Astrocyte (in vitro differentiated cells and primary cell): ENCODE measurements at regions not wholly inside any gene's neighbourhood (a gene's known extent, or its start where the extent isn't known, plus 50 kb on each side); places are given as distances from the start of the nearest gene placed in this dataset.
A peak's percentile ranks its signal among the peaks of the same experiment; 100 is the strongest.

Experiments used
- DNase-seq: peaks from one replicate; pipeline ENCODE4 v3.0.0-alpha.2; 2010; ENCODE audit warnings: low read depth
- FAIRE-seq: peaks from 2 replicates; lab custom pipeline; 2011; peaks lifted over from hg19 to GRCh38; lab: Jason Lieb, UNC
- H2AFZ ChIP-seq: 2 replicates; pipeline ENCODE4 v1.6.0; 2012; ENCODE audit warnings: low read depth, low read length, inconsistent platforms
- H3K27ac ChIP-seq: 2 replicates; pipeline ENCODE4 v1.5.1; 2011; ENCODE audit warnings: low read depth, low read length, inconsistent platforms
- H3K27me3 ChIP-seq: 2 replicates; pipeline ENCODE4 v1.6.0; 2011; ENCODE audit warnings: low read length, inconsistent platforms; ENCODE audit not compliant: insufficient read depth
- H3K36me3 ChIP-seq: 2 replicates; pipeline ENCODE4 v1.5.1; 2011; ENCODE audit warnings: low read length, inconsistent platforms; ENCODE audit not compliant: insufficient read depth
- H3K4me1 ChIP-seq: 2 replicates; pipeline ENCODE4 v1.5.1; 2011; ENCODE audit warnings: low read length, inconsistent platforms; ENCODE audit not compliant: insufficient read depth
- H3K4me2 ChIP-seq: 2 replicates; pipeline ENCODE4 v1.6.0; 2012; ENCODE audit warnings: low read length, inconsistent platforms
- H3K4me3 ChIP-seq: 2 replicates; pipeline ENCODE4 v1.5.1; 2011; ENCODE audit warnings: low read depth, mild to moderate bottlenecking, low read length, inconsistent platforms; ENCODE audit not compliant: insufficient read depth
- H3K79me2 ChIP-seq: 2 replicates; pipeline ENCODE4 v1.6.0; 2012; ENCODE audit warnings: mild to moderate bottlenecking, low read length, inconsistent platforms; ENCODE audit not compliant: insufficient read depth
- H3K9ac ChIP-seq: 2 replicates; pipeline ENCODE4 v1.6.0; 2012; ENCODE audit warnings: mild to moderate bottlenecking, low read length, inconsistent platforms
- H3K9me3 ChIP-seq: 2 replicates; pipeline ENCODE4 v1.5.1; 2012; ENCODE audit warnings: low read depth, mild to moderate bottlenecking, low read length, inconsistent platforms; ENCODE audit not compliant: insufficient read depth
- H4K20me1 ChIP-seq: 2 replicates; pipeline ENCODE4 v1.6.0; 2012; ENCODE audit warnings: low read length, inconsistent platforms; ENCODE audit not compliant: insufficient read depth
- H3K27ac Mint-ChIP-seq: one replicate; pipeline ENCODE4 v1.8.0; 2021; ENCODE audit warnings: mild to moderate bottlenecking, mixed read lengths; ENCODE audit not compliant: unreplicated experiment
- H3K27me3 Mint-ChIP-seq: one replicate; pipeline ENCODE4 v1.8.0; 2021; ENCODE audit warnings: low read depth, mixed read lengths; ENCODE audit not compliant: unreplicated experiment
- H3K36me3 Mint-ChIP-seq: one replicate; pipeline ENCODE4 v1.8.0; 2021; ENCODE audit warnings: low read depth, mixed read lengths; ENCODE audit not compliant: unreplicated experiment
- H3K4me1 Mint-ChIP-seq: one replicate; pipeline ENCODE4 v1.8.0; 2021; ENCODE audit warnings: low read depth, mixed read lengths; ENCODE audit not compliant: unreplicated experiment
- H3K4me3 Mint-ChIP-seq: one replicate; pipeline ENCODE4 v1.8.0; 2021; ENCODE audit warnings: mild to moderate bottlenecking, moderate library complexity, mixed read lengths; ENCODE audit not compliant: unreplicated experiment
- H3K9me3 Mint-ChIP-seq: one replicate; pipeline ENCODE4 v1.8.0; 2021; ENCODE audit warnings: mild to moderate bottlenecking, mixed read lengths; ENCODE audit not compliant: unreplicated experiment
- CTCF ChIP-seq: IDR thresholded peaks from 2 replicates; pipeline ENCODE4 v1.5.1; 2011; ENCODE audit warnings: low read depth, mild to moderate bottlenecking, inconsistent platforms, low read length, moderate library complexity; ENCODE audit not compliant: insufficient read depth
- EZH2 ChIP-seq: IDR thresholded peaks from 2 replicates; pipeline ENCODE4 v1.6.1; 2012; ENCODE audit warnings: mild to moderate bottlenecking, low read length, inconsistent platforms; ENCODE audit not compliant: insufficient read depth

GRCh38 chr17:33504571-33504970 lies 211.5 kb upstream of the ASIC2 start:
- Mint-ChIP-seq H3K9me3 (peaks cover 4% of the 10 kb centered on the region), H3K4me3 (no peak overlapping the region), H3K36me3 (no peaks in the 10 kb centered on the region), H3K27me3 (peaks cover 71% of the 10 kb centered on the region), H3K27ac (no peak overlapping the region), H3K4me1 (peaks cover 7% of the 10 kb centered on the region)
- Histone ChIP-seq H3K36me3 (no peaks in the 10 kb centered on the region), H3K79me2 (no peaks in the 10 kb centered on the region), H3K4me3 (no peak overlapping the region), H3K4me1 (no peaks in the 10 kb centered on the region), H4K20me1 (no peaks in the 10 kb centered on the region), H3K9ac (no peak overlapping the region), H3K27ac (no peak overlapping the region), H3K4me2 (no peak overlapping the region), H3K9me3 (no peaks in the 10 kb centered on the region), H3K27me3 (no peaks in the 10 kb centered on the region), H2AFZ (no peak overlapping the region)
- FAIRE-seq (no peak), DNase-seq (no peak)
- TF ChIP-seq CTCF (no peak), EZH2 (no peak)

- Histone ChIP-seq H3K79me2 (no peaks in the 10 kb centered on the region), H3K9me3 (no peaks in the 10 kb centered on the region), H4K20me1 (no peaks in the 10 kb centered on the region), H3K27ac (no peak overlapping the region), H3K36me3 (no peaks in the 10 kb centered on the region), H3K27me3 (no peaks in the 10 kb centered on the region), H2AFZ (no peak overlapping the region), H3K9ac (no peak overlapping the region), H3K4me3 (no peak overlapping the region), H3K4me1 (no peaks in the 10 kb centered on the region), H3K4me2 (peak overlapping the region; percentile 19)
- Mint-ChIP-seq H3K4me3 (no peak overlapping the region), H3K9me3 (peaks cover 7% of the 10 kb centered on the region), H3K27ac (no peak overlapping the region), H3K27me3 (peaks cover 69% of the 10 kb centered on the region), H3K4me1 (peaks cover 7% of the 10 kb centered on the region), H3K36me3 (no peaks in the 10 kb centered on the region)
- FAIRE-seq (no peak), DNase-seq (no peak)
- TF ChIP-seq CTCF, result no peak
- TF ChIP-seq EZH2, result no peak
Measured at GRCh38 chr17:33506889-33507650, 214.0 kb upstream of the ASIC2 start.

GRCh38 chr17:33508215-33508614 lies 215.1 kb upstream of the ASIC2 start:
- Mint-ChIP-seq H3K4me1 (peaks cover 7% of the 10 kb centered on the region), H3K4me3 (no peak overlapping the region), H3K27ac (no peak overlapping the region), H3K9me3 (peaks cover 5% of the 10 kb centered on the region), H3K36me3 (no peaks in the 10 kb centered on the region), H3K27me3 (peaks cover 70% of the 10 kb centered on the region)
- Histone ChIP-seq H3K79me2 (no peaks in the 10 kb centered on the region), H3K9ac (no peak overlapping the region), H3K4me2 (no peak overlapping the region), H3K36me3 (no peaks in the 10 kb centered on the region), H3K27me3 (no peaks in the 10 kb centered on the region), H3K9me3 (no peaks in the 10 kb centered on the region), H4K20me1 (no peaks in the 10 kb centered on the region), H3K4me3 (no peak overlapping the region), H3K4me1 (no peaks in the 10 kb centered on the region), H2AFZ (no peak overlapping the region), H3K27ac (no peak overlapping the region)
- DNase-seq (no peak), FAIRE-seq (no peak)
- no peak for TF ChIP-seq CTCF
- no peak for TF ChIP-seq EZH2
